NCI-H2081 treated with DMSO at 0.1 percent for 48 hours (cell line): ENCODE measurements at regions not wholly inside any gene's neighbourhood (a gene's known extent, or its start where the extent isn't known, plus 50 kb on each side); places are given as distances from the start of the nearest gene placed in this dataset.
"Not testable (repeated sequence)": the region's sequence is repeated elsewhere in the genome, so short reads cannot be mapped to it uniquely, and the experiment has no call there.

Source experiments
- DNase-seq: peaks from one replicate; lab custom pipeline; 2025; lab: John Stamatoyannopoulos, UW

- DNase-seq, result not testable (repeated sequence)
These were observed 53.3 kb upstream of the ARL4D start for GRCh38 chr17:43345515-43345914.

- DNase-seq, result no peak
These were observed 54.1 kb upstream of the ARL4D start for GRCh38 chr17:43344685-43345084.

GRCh38 chr17:43342589-43342890 lies 56.3 kb upstream of the ARL4D start:
- no peak for DNase-seq

GRCh38 chr17:43341715-43342588 lies 56.8 kb upstream of the ARL4D start:
- no peak for DNase-seq

GRCh38 chr17:43338886-43339516 lies 59.8 kb upstream of the ARL4D start:
- DNase-seq, result peak; percentile 65

- no peak for DNase-seq
These were observed 60.9 kb upstream of the ARL4D start for GRCh38 chr17:43337684-43338428.

- DNase-seq, result no peak
These were observed 63.9 kb upstream of the ARL4D start for GRCh38 chr17:43334738-43335402.

GRCh38 chr17:43333433-43333943 lies 65.3 kb upstream of the ARL4D start:
- no peak for DNase-seq

- no peak for DNase-seq
These were observed 66.6 kb upstream of the ARL4D start for GRCh38 chr17:43332230-43332629.

GRCh38 chr17:43330876-43331639 lies 67.7 kb upstream of the ARL4D start:
- no peak for DNase-seq

GRCh38 chr17:43329183-43329582 lies 69.6 kb upstream of the ARL4D start:
- DNase-seq, result no peak

- no peak for DNase-seq
These were observed 70.1 kb upstream of the ARL4D start for GRCh38 chr17:43328650-43329049.

- DNase-seq, result no peak
These were observed 70.9 kb upstream of the ARL4D start for GRCh38 chr17:43327834-43328420.

- DNase-seq, result no peak
These were observed 71.4 kb upstream of the ARL4D start for GRCh38 chr17:43327421-43327820.

GRCh38 chr17:43326490-43327275 lies 72.1 kb upstream of the ARL4D start:
- DNase-seq, result no peak

- no peak for DNase-seq
These were observed 74.4 kb upstream of the ARL4D start for GRCh38 chr17:43324205-43324893.

- no peak for DNase-seq
These were observed 79.3 kb upstream of the ARL4D start for GRCh38 chr17:43319293-43320124.

GRCh38 chr17:43316522-43317142 lies 82.2 kb upstream of the ARL4D start:
- DNase-seq, result no peak
